CD4-positive, alpha-beta T cell treated with Interleukin-4 for 4 hours (primary cell): ENCODE measurements at regions not wholly inside any gene's neighbourhood (a gene's known extent, or its start where the extent isn't known, plus 50 kb on each side); places are given as distances from the start of the nearest gene placed in this dataset.

Source experiments
- DNase-seq: peaks from one replicate; pipeline ENCODE4 v3.0.0-alpha.2; 2020

GRCh38 chr9:96183751-96184150 is 118.2 kb downstream of the HSD17B3 start:
- no peak for DNase-seq

- no peak for DNase-seq
Observed at GRCh38 chr9:96178153-96178552, 123.8 kb downstream of the HSD17B3 start.

- no peak for DNase-seq
Observed at GRCh38 chr9:96177719-96178028, 124.3 kb downstream of the HSD17B3 start.

- DNase-seq = no peak
Observed at GRCh38 chr9:96177005-96177718, 124.8 kb downstream of the HSD17B3 start.

GRCh38 chr9:96175796-96176195 is 126.2 kb downstream of the HSD17B3 start:
- DNase-seq = no peak

GRCh38 chr9:96175001-96175400 is 127.0 kb downstream of the HSD17B3 start:
- DNase-seq = no peak

GRCh38 chr9:96174371-96174770 is 127.6 kb downstream of the HSD17B3 start:
- DNase-seq = no peak

- DNase-seq = no peak
Observed at GRCh38 chr9:96173640-96174039, 128.3 kb downstream of the HSD17B3 start.

GRCh38 chr9:96172797-96173196 is 129.2 kb downstream of the HSD17B3 start:
- DNase-seq = no peak

GRCh38 chr9:96171728-96172127 is 130.2 kb downstream of the HSD17B3 start:
- DNase-seq = no peak

GRCh38 chr9:96169901-96170300 is 132.1 kb downstream of the HSD17B3 start:
- no peak for DNase-seq

- no peak for DNase-seq
Observed at GRCh38 chr9:96169484-96169883, 132.5 kb downstream of the HSD17B3 start.

- DNase-seq = no peak
Observed at GRCh38 chr9:96168882-96169281, 133.1 kb downstream of the HSD17B3 start.

- no peak for DNase-seq
Observed at GRCh38 chr9:96167011-96167410, 135.0 kb downstream of the HSD17B3 start.

- DNase-seq = no peak
Observed at GRCh38 chr9:96164268-96164683, 137.7 kb downstream of the HSD17B3 start.

GRCh38 chr9:96163712-96164111 is 138.3 kb downstream of the HSD17B3 start:
- no peak for DNase-seq

- DNase-seq = no peak
Observed at GRCh38 chr9:96163161-96163560, 138.8 kb downstream of the HSD17B3 start.

GRCh38 chr9:96161819-96162218 is 140.2 kb downstream of the HSD17B3 start:
- no peak for DNase-seq

- no peak for DNase-seq
Observed at GRCh38 chr9:96160866-96161265, 141.1 kb downstream of the HSD17B3 start.

GRCh38 chr9:96160168-96160567 is 141.8 kb downstream of the HSD17B3 start:
- DNase-seq = no peak

- DNase-seq = no peak
Observed at GRCh38 chr9:96159596-96159995, 142.4 kb downstream of the HSD17B3 start.

- DNase-seq = no peak
Observed at GRCh38 chr9:96158909-96159575, 142.9 kb downstream of the HSD17B3 start.

GRCh38 chr9:96158147-96158546 is 143.8 kb downstream of the HSD17B3 start:
- DNase-seq = no peak

GRCh38 chr9:96157675-96158074 is 144.3 kb downstream of the HSD17B3 start:
- DNase-seq = no peak
